Endothelial cell of umbilical vein (primary cell): ENCODE measurements at regions not wholly inside any gene's neighbourhood (a gene's known extent, or its start where the extent isn't known, plus 50 kb on each side); places are given as distances from the start of the nearest gene placed in this dataset.

Experiments used
- BruUV-seq: library from RNA; stranded (reverse); fragments of 400-500 nt; replicated peaks from 2 replicates; lab custom pipeline; 2021; lab: Mats Ljungman, UMichigan
- CTCF ChIA-PET: fragments of 300-600, 350-600 bp; sonication (Branson Sonifier 250); formaldehyde crosslinking; loops from one replicate; lab custom pipeline; 2021; ENCODE audit warnings: antibody characterized with exemption, inconsistent platforms; lab: Charles Lee
- POLR2A ChIA-PET: fragments of 300-600, 350-600 bp; sonication (Branson Sonifier 250); formaldehyde crosslinking; loops from one replicate; lab custom pipeline; 2021; ENCODE audit warnings: antibody characterized with exemption, inconsistent platforms; lab: Charles Lee
- DNase-seq: peaks from one replicate; pipeline ENCODE4 v3.0.0-alpha.2; 2011; ENCODE audit warnings: low read depth, low spot score
- FAIRE-seq: peaks from 2 replicates; lab custom pipeline; 2011; peaks lifted over from hg19 to GRCh38; lab: Jason Lieb, UNC
- H2AFZ ChIP-seq: 2 replicates; pipeline ENCODE4 v1.6.0; 2012; ENCODE audit warnings: low read depth, low read length, control low read depth, inconsistent platforms
- H3K27ac ChIP-seq: 2 replicates; pipeline ENCODE4 v1.5.1; 2011; ENCODE audit warnings: low read depth, mild to moderate bottlenecking, control low read depth, low read length, moderate library complexity; ENCODE audit not compliant: insufficient read depth
- H3K27me3 ChIP-seq, 2 experiments: 2 replicates each; pipeline versions ENCODE4 v1.6.0 to v1.6.1; 2011; ENCODE audit warnings: low read length in 2 of 2, mixed read lengths in 1 of 2; ENCODE audit not compliant: control insufficient read depth in 2 of 2, insufficient read depth in 2 of 2
- H3K36me3 ChIP-seq, 2 experiments: 2 replicates in 1 of 2; 3 replicates in 1 of 2; pipeline ENCODE4 v1.5.1; 2011; ENCODE audit warnings: low read length in 2 of 2, mild to moderate bottlenecking in 1 of 2, moderate library complexity in 1 of 2; ENCODE audit not compliant: control insufficient read depth in 2 of 2, insufficient read depth in 2 of 2; ENCODE audit errors: extremely low read depth in 1 of 2
- H3K4me1 ChIP-seq: 3 replicates; pipeline ENCODE4 v1.5.1; 2011; ENCODE audit warnings: mild to moderate bottlenecking, low read length; ENCODE audit not compliant: control insufficient read depth, insufficient read depth; ENCODE audit errors: extremely low read depth
- H3K4me2 ChIP-seq: 2 replicates; pipeline ENCODE4 v1.6.1; 2011; ENCODE audit warnings: low read length, control low read depth, mixed read lengths; ENCODE audit not compliant: insufficient read depth
- H3K4me3 ChIP-seq, 3 experiments: fragments of 200-600 bp in 1 of 3; sonication (generic), shearing (Covaris generic) in 1 of 3; replicated peaks in 1 of 3; 2 replicates each; pipeline ENCODE4 v1.5.1; 2011 to 2016; ENCODE audit warnings: control low read depth in 3 of 3, low read length in 3 of 3, mild to moderate bottlenecking in 2 of 3, inconsistent platforms in 1 of 3, low read depth in 1 of 3, moderate library complexity in 1 of 3; ENCODE audit not compliant: insufficient read depth in 1 of 3
- H3K79me2 ChIP-seq: 2 replicates; pipeline ENCODE4 v1.6.0; 2012; ENCODE audit warnings: low read length, inconsistent platforms; ENCODE audit not compliant: control insufficient read depth, insufficient read depth
- H3K9ac ChIP-seq: replicated peaks from 2 replicates; pipeline ENCODE3; 2011; ENCODE audit warnings: low read length, control low read depth; ENCODE audit not compliant: insufficient read depth; ENCODE audit errors: extremely low read depth
- H3K9me1 ChIP-seq: replicated peaks from 3 replicates; pipeline ENCODE4 v1.6.0; 2011; ENCODE audit warnings: mild to moderate bottlenecking, low read length; ENCODE audit not compliant: control insufficient read depth, insufficient read depth; ENCODE audit errors: extremely low read depth
- H3K9me3 ChIP-seq: replicated peaks from 2 replicates; pipeline ENCODE4 v1.5.1; 2012; ENCODE audit warnings: low read length, inconsistent platforms; ENCODE audit not compliant: control insufficient read depth, insufficient read depth
- H4K20me1 ChIP-seq: replicated peaks from 2 replicates; pipeline ENCODE3; 2011; ENCODE audit warnings: mild to moderate bottlenecking, low read length; ENCODE audit not compliant: control insufficient read depth, insufficient read depth; ENCODE audit errors: extremely low read depth
- CTCF ChIP-seq, 2 donors: IDR thresholded peaks; 1 replicate in 1 of 2; 2 replicates in 1 of 2; pipeline ENCODE4 v1.5.1; 2011; ENCODE audit warnings: low read length in 2 of 2, mild to moderate bottlenecking in 2 of 2, moderate library complexity in 2 of 2, control low read depth in 1 of 2, inconsistent platforms in 1 of 2, low read depth in 1 of 2; ENCODE audit not compliant: insufficient read depth in 1 of 2; ENCODE audit errors: extremely low read depth in 1 of 2
- EZH2 ChIP-seq: IDR thresholded peaks from 2 replicates; pipeline ENCODE4 v1.6.1; 2012; ENCODE audit warnings: borderline replicate concordance, low read depth, mild to moderate bottlenecking, moderate library complexity, low read length, inconsistent platforms; ENCODE audit not compliant: severe bottlenecking
- FOS ChIP-seq: IDR thresholded peaks from 2 replicates; pipeline ENCODE4 v1.6.1; 2011; ENCODE audit warnings: mild to moderate bottlenecking, low read length, moderate library complexity, borderline replicate concordance; ENCODE audit not compliant: insufficient read depth
- GATA2 ChIP-seq: IDR thresholded peaks from 2 replicates; pipeline ENCODE4 v1.7.0; 2011; ENCODE audit warnings: low read depth, mild to moderate bottlenecking, moderate library complexity, mixed read lengths, low read length; ENCODE audit not compliant: insufficient read length, insufficient read depth
- MAX ChIP-seq: IDR thresholded peaks from 2 replicates; pipeline ENCODE4 v1.6.1; 2011; ENCODE audit not compliant: insufficient read depth, insufficient read length
- MYC ChIP-seq: IDR thresholded peaks from one replicate; pipeline ENCODE4 v1.6.1; 2011; ENCODE audit warnings: mild to moderate bottlenecking, low read depth, low read length
- POLR2AphosphoS5 ChIP-seq: IDR thresholded peaks from 2 replicates; pipeline ENCODE4 v1.6.1; 2012; ENCODE audit warnings: low read depth, mild to moderate bottlenecking, control low read depth, low read length, moderate library complexity; ENCODE audit not compliant: insufficient read depth
- dilution Hi-C: fragments of 300-500 bp; cut with MboI; formaldehyde crosslinking; loops from one replicate; pipeline ENCODE4 v1.15.0; 2019; ENCODE audit warnings: low sequenced_read_pairs; ENCODE audit not compliant: extremely low pct_ligation_motif_present
- intact Hi-C: fragments of 100-400 bp; cut with micrococcal nuclease; formaldehyde crosslinking; loops from one replicate; pipeline ENCODE4 v1.10.0; 2022

GRCh38 chr6:148240461-148240840 is 102.2 kb upstream of the SASH1 start:
- H3K9me3 ChIP-seq = no peaks in the 10 kb centered on the region
- no peak overlapping the region for H3K4me3 ChIP-seq
- CTCF ChIA-PET = interaction anchor here (1.5 kb wide), 1 partner anchor 10 kb away, joined by 5 read pairs; no protein-coding TSS in a partner anchor
- FAIRE-seq (no peak), DNase-seq (no peak)
- no peaks in the 10 kb centered on the region for H4K20me1 ChIP-seq
- H2AFZ ChIP-seq = no peak overlapping the region
- no peak overlapping the region for H3K9ac ChIP-seq
- POLR2A ChIA-PET = no interaction called here
- H3K36me3 ChIP-seq = no peaks in the 10 kb centered on the region
- BruUV-seq = no TSS peak
- TF ChIP-seq EZH2 (no peak), MYC (no peak), FOS (no peak), MAX (no peak), POLR2AphosphoS5 (no peak), GATA2 (no peak), CTCF (IDR thresholded peaks at IDR 0.05; ENCODE audit: extremely low read depth in 1 of 2, insufficient read depth in 1 of 2, low read depth in 1 of 2, low read length in 2 of 2) (no peak)
- no peak overlapping the region for H3K27ac ChIP-seq
- H3K4me1 ChIP-seq = peaks cover 5% of the 10 kb centered on the region
- intact Hi-C loops (no loop called here), dilution Hi-C loops (no loop called here)
- H3K79me2 ChIP-seq = no peaks in the 10 kb centered on the region
- H3K4me2 ChIP-seq = no peak overlapping the region
- H3K9me1 ChIP-seq = no peaks in the 10 kb centered on the region
- no peaks in the 10 kb centered on the region for H3K27me3 ChIP-seq
